Fibroblast of skin of right quadriceps (primary cell): ENCODE measurements at regions not wholly inside any gene's neighbourhood (a gene's known extent, or its start where the extent isn't known, plus 50 kb on each side); places are given as distances from the start of the nearest gene placed in this dataset.
"Not testable (repeated sequence)": the region's sequence is repeated elsewhere in the genome, so short reads cannot be mapped to it uniquely, and the experiment has no call there.

Experiments
- DNase-seq: peaks from one replicate; pipeline ENCODE4 v3.0.0-alpha.2; 2013

DNA sequence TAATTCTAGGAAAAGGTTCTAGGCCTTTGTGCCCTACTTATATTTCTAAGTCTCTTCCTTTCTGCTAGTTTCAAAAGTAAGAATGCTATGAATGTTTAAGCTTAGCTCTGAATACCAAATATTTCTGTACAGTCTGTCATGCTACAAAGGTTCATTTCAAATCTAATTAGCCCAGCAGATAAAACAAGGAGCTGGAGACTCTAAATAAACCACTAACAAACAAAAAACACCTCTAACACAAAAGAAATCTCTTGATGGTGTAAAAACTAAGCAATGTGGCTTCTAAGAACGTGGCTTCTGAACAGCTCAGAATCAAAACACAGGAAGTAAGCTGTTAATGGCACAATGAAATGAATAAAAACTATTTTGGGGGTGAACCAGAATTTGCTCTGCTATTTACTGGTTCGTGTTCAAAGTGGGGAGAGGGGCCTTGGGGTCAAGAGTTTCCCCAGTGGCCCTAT, 198.3 kb downstream of the BCAS1 start:
- DNase-seq: peak; percentile 34

- DNase-seq: no peak
Measured at GRCh38 chr20:53871541-53871940, 198.9 kb downstream of the BCAS1 start.

GRCh38 chr20:53870426-53871315, 199.7 kb downstream of the BCAS1 start:
- no peak for DNase-seq

DNA sequence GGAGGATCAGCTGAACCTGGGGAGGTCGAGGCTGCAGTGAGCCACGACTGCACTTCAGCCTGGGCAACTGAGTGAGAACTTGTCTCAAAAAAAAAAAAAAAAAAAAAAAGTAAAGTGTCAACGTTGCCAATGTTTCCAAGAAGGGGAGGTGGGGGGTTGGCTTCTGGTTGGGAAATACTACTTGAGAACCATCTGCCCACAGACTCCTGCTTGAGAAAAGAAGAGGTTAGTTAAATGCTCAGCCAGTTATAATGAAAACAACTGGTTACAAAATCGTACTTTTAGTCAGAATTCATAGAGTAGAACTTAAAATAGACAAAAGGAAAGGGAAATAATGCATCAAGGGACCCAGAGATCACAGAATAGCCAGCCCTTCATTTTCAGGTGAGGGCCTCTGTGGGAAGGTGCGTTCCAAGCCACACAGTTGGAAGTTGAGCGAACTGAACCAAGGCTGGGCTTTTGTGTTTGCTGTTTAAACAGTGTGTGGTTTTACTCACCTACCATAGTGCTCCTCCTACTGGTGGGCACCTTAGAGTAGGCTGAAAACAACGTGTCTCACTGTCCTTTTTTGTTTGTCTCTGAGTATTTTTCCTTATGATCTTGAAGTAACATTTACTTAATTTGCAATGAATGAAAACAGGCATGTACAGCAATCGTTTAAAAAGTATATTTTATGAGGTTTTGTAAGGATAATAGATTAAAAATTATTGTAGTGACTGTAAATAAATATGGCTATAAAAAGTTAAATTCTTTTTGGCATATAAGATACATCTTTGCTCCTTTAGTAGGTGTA, 200.7 kb downstream of the BCAS1 start:
- peak; percentile 65 for DNase-seq

GRCh38 chr20:53867741-53868351, 202.5 kb downstream of the BCAS1 start:
- no peak for DNase-seq

- no peak for DNase-seq
Measured at GRCh38 chr20:53866794-53867740, 203.3 kb downstream of the BCAS1 start.

DNA sequence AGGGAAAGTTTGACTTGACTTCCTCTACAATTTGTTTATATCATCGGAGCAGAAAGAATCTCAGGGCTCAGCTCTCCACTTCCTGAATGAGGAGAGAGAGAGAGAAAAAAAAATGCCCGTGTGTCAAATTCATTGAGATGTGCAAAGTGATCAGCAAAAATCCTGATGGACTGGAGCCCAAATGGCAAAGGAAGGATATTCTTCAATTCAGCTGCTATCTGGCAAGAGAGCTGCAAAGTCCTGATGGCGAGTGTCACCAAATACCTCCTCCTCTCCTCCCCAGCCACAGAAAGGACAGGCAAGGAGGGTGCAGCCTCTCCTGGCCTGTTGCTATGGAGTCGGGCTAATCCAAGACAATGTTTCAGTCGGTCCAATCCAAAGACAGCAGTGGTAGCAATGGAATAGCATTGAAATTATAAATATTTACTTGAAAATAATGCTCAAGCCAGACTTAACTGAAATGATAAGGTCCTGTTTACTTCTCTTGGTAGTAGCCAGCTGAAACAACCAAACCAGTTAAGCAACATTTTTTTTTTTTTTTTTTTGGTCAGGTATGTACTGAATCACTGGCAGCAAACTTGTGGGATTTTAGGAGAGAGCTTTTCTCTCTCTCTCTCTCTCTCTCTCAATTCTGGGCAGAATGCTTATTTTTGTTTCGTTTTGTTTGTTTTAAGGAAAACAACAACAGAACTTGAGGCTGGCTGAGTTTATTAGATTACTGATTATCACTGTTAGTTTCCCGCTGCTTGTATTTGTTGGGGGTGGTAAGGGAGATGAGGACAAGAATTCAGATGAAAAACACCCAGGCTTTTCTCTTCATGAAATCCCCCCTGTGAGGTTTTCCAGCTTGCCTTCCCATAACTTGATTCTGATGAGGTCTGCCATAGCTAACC, 204.2 kb downstream of the BCAS1 start:
- peak; percentile 56 for DNase-seq

- DNase-seq: not testable (repeated sequence)
Measured at GRCh38 chr20:53864765-53865683, 205.4 kb downstream of the BCAS1 start.

DNA sequence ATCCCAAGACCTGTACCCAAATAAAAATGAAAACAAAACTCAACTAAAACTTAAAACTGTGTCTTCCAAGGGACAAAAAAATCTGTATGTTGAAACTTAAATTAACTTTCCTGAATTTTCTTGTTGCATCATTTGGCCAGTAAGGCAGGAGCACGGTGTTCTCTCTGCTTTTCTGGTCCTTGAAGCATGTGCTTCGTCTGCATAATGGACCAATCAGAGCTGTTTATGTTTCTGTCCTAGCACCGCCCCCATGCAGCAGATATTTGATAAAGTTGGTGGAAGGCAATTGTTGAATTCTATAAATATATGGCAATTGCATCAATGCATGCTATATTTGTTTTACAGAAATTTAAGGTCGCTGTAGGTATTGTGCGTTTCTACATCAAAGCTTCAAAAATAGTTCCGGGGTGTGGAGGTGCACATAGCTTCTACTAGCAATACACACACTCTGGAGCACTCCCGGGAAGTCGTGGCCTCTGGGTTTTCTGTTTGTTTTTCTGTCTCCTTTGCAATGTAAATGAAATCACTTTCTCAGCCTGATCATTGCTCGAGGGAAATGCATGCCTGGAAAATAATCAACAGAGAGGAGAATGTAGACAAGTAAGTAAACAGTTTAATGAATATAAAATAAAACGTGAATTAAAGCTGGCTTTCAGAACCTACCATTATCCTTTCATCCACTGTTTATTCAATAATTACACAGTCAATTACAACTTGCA, 206.3 kb downstream of the BCAS1 start:
- DNase-seq: not testable (repeated sequence)

DNA sequence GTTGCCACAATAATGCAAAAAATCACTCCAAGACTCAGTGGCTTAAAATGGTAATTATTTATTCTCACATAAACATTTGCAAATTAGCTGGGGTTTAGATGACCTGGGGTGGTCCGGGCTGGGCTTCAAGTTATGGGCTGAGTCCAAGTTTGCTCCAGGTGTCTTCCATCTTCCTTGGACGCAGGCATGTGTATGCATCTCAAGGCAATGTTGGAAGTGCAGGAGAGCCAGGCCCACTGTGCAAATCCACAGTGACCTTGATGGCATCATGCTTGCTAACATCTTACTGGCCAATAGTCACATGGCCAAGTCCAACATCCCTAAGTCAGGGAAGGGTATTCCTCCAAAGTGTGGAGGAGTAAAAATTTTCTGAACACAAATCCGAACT, 206.9 kb downstream of the BCAS1 start:
- DNase-seq: not testable (repeated sequence)

DNA sequence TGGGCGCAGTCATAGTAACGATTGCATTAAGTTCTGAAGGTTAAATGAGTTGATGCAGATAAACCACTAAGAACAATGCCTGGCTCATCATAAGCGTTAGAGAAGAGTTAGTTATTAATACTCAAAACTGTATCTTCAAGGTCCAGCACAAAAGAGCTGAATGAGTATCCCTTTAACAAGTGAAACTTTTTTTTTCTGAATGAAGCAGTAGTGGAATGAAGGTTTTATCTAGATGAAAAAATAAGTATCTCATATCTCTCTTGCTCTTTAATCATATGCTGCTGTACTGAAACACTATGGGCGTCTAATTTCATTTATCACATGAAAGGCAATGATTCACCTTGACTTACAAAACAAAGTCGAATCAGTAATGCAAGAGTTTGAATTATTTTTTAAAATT, 207.4 kb downstream of the BCAS1 start:
- not testable (repeated sequence) for DNase-seq

DNA sequence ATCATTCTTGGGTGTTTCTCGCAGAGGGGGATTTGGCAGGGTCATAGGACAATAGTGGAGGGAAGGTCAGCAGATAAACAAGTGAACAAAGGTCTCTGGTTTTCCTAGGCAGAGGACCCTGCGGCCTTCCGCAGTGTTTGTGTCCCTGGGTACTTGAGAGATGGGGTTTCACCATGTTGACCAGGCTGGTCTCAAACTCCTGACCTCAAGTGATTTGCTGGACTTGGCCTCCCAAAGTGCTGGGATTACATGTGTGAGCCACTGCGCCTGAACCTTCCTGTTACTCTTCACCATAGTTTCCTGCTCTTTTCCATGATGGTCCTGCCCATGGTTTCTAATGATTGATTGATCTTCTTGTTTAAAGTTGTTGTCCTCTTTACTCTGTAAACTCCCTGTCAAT, 207.9 kb downstream of the BCAS1 start:
- DNase-seq: not testable (repeated sequence)

DNA sequence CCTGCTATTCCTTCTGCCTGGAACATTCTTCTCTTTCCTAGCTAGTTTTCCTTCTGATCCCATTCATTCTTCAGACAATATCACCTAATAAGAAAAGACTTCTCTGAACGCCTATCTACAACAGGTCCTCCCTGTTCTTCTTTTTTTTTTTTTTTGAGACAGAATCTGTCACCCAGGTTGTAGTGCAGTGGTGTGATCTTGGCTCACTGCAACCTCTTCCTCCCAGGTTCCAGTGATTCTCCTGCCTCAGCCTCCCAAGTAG, 208.3 kb downstream of the BCAS1 start:
- DNase-seq: not testable (repeated sequence)

DNA sequence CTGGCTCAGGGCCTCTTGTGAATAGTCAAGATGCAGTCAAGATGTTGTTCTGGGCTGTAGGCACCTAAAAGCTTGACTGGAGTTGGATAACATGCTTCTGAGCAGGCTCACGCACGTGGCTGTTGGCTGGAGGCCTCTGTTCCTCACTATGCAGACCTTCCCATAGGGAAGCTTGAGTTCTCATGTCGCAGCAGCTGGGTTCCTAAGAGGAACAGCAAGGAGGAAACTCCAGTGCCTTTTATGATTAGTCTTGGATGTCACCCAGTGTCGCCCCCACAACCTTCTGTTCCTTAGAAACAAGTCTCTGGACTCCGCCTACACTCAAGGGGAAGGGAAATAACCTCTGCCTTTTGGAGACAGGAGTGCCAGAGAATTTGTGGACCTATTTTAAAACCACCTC, 210.7 kb downstream of the BCAS1 start:
- no peak for DNase-seq

GRCh38 chr20:53859009-53859408, 211.4 kb downstream of the BCAS1 start:
- not testable (repeated sequence) for DNase-seq

DNA sequence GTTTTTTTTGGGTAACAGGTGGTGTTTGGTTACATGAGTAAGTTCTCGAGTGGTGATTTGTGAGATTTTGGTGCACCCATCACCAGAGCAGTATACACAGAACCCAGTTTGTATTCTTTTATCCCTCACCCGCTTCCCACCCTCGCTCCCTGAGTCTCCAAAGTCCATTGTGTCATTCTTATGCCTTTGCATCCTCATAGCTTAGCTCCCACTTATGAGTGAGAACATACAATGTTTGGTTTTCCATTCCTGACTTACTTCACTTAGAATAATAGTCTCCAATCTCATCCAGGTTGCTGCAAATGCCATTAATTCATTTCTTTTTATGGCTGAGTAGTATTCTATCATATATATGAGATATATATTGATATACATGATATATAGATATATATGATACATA, 211.9 kb downstream of the BCAS1 start:
- DNase-seq: not testable (repeated sequence)

- DNase-seq: no peak
Measured at GRCh38 chr20:53857723-53858236, 212.6 kb downstream of the BCAS1 start.

GRCh38 chr20:53856300-53857295, 213.8 kb downstream of the BCAS1 start:
- no peak for DNase-seq
